ENCODE measurements at regions not wholly inside any gene's neighbourhood (a gene's known extent, or its start where the extent isn't known, plus 50 kb on each side); places are given as distances from the start of the nearest gene placed in this dataset.

- H3K4me2 ChIP-seq (ENCODE audit: insufficient read depth in 1 of 2, low read depth in 2 of 2, low read length in 2 of 2) = no peak overlapping the region
- no peak overlapping the region for H2BK5ac ChIP-seq (ENCODE audit: low read depth, low read length)
- DNase-seq (ENCODE audit: low read depth in 1 of 2, low spot score in 2 of 2) (no peak), FAIRE-seq (no peak)
- H4K8ac ChIP-seq (ENCODE audit: extremely low read depth, insufficient read depth, low read length) = no peak overlapping the region
- H3K18ac ChIP-seq (ENCODE audit: extremely low read depth, low read length) = no peak overlapping the region
- H2AK5ac ChIP-seq (ENCODE audit: low read depth, low read length) = no peak overlapping the region
- POLR2A ChIA-PET (ENCODE audit: partially characterized antibody) = no interaction called here
- H3K27me3 ChIP-seq (replicated peaks in 1 of 4; ENCODE audit: control insufficient read depth in 3 of 4, extremely low read depth in 1 of 4, insufficient read depth in 3 of 4, low read length in 3 of 4) = no peaks in the 10 kb centered on the region
- no peak overlapping the region for H3K4ac ChIP-seq (replicated peaks; ENCODE audit: insufficient read length, low read depth, low read length)
- H3K4me3 ChIP-seq (ENCODE audit: extremely low read depth in 1 of 4, insufficient read depth in 2 of 4, low read depth in 3 of 4, low read length in 4 of 4) = no peak overlapping the region
- H4K5ac ChIP-seq (ENCODE audit: insufficient read length, low read depth, low read length) = no peak overlapping the region
- no peak overlapping the region for H3K56ac ChIP-seq (replicated peaks; ENCODE audit: insufficient read length, low read depth, low read length)
- no peak overlapping the region for H3K27ac ChIP-seq (ENCODE audit: low read depth, low read length)
- 94% methylated on average over 8 of the region's 8 CpGs; no CpG with 5 or more reads in 1 of the 2 experiments for WGBS, 2 experiments (ENCODE audit: extremely low coverage in 1 of 2, insufficient coverage in 1 of 2, insufficient read length in 1 of 2, insufficient replicate concordance in 2 of 2, low coverage in 1 of 2, low lambda C conversion rate in 2 of 2, missing lambda C conversion rate in 1 of 2)
- no peak overlapping the region for H3K9ac ChIP-seq (replicated peaks in 1 of 4; ENCODE audit: extremely low read depth in 1 of 4, low read depth in 3 of 4, low read length in 3 of 4)
- CTCF ChIA-PET (ENCODE audit: partially characterized antibody) = interaction anchor here (0.7 to 1.9 kb wide), 4 partner anchors 8 to 351 kb away, joined by 3 to 10 read pairs (median 4); no protein-coding TSS in a partner anchor
- no peak for TF ChIP-seq BRCA1 (IDR thresholded peaks at IDR 0.05; ENCODE audit: low read depth, low read length)
- no peaks in the 10 kb centered on the region for H4K20me1 ChIP-seq (replicated peaks in 1 of 2; ENCODE audit: control insufficient read depth in 1 of 2, insufficient read depth in 2 of 2, low read length in 2 of 2)
- H2AFZ ChIP-seq (ENCODE audit: low read length) = no peak overlapping the region
- no peaks in the 10 kb centered on the region for H3K23me2 ChIP-seq (ENCODE audit: low read depth, low read length)
- no peak overlapping the region for H3K14ac ChIP-seq (ENCODE audit: insufficient read length)
- no peaks in the 10 kb centered on the region for H3K9me3 ChIP-seq (ENCODE audit: insufficient read depth in 2 of 2, low read depth in 1 of 2, low read length in 1 of 2)
- no peak overlapping the region for H3K23ac ChIP-seq (ENCODE audit: insufficient read length)
- no peak overlapping the region for H2BK12ac ChIP-seq (ENCODE audit: low read depth, low read length)
- H3K79me1 ChIP-seq (ENCODE audit: low read depth, low read length) = no peaks in the 10 kb centered on the region
- H3K4me1 ChIP-seq (replicated peaks in 1 of 4; ENCODE audit: control insufficient read depth in 3 of 4, insufficient read depth in 4 of 4, low read length in 3 of 4) = peaks cover 0 to 2% (median 0%) of the 10 kb centered on the region in 4 experiments; a peak in 1 of 7 replicates
- no peaks in the 10 kb centered on the region for H3K36me3 ChIP-seq (ENCODE audit: control insufficient read depth in 2 of 4, insufficient read depth in 4 of 4, low read length in 3 of 4)
- no peak overlapping the region for H2BK20ac ChIP-seq (ENCODE audit: low read length)
- H4K91ac ChIP-seq (replicated peaks; ENCODE audit: insufficient read length, low read length) = no peak overlapping the region
- H3K79me2 ChIP-seq (ENCODE audit: control insufficient read depth in 1 of 2, insufficient read depth in 2 of 2, low read length in 2 of 2) = no peaks in the 10 kb centered on the region
- no peak overlapping the region for H2BK120ac ChIP-seq (replicated peaks; ENCODE audit: low read depth, low read length)
- no peak overlapping the region for H2BK15ac ChIP-seq (ENCODE audit: low read length)
Observed at GRCh38 chr20:34179637-34180360, 61.4 kb upstream of the ASIP start.
